Gastroesophageal sphincter (tissue), 4 donors: ENCODE measurements at regions not wholly inside any gene's neighbourhood (a gene's known extent, or its start where the extent isn't known, plus 50 kb on each side); places are given as distances from the start of the nearest gene placed in this dataset.
A peak's percentile ranks its signal among the peaks of the same experiment; 100 is the strongest.

Experiments used
- ATAC-seq: fragments of 150-250 bp; one replicate; pipeline ENCODE4 v1.9.1; 2016; ENCODE audit warnings: mild to moderate bottlenecking, moderate library complexity
- H3K27ac ChIP-seq, 4 donors: fragments of 200-600 bp; sonication (generic) in 3 of 4; 1 replicate in 3 of 4; 2 replicates in 1 of 4; pipeline ENCODE4 v1.5.1; 2016 to 2019
- H3K27me3 ChIP-seq: fragments of 200-600 bp; sonication (generic); one replicate; pipeline ENCODE4 v1.5.1; 2019
- H3K36me3 ChIP-seq, 2 donors: fragments of 200-600 bp; sonication (generic); one replicate each; pipeline ENCODE4 v1.5.1; 2019; ENCODE audit warnings: control low read depth in 1 of 2
- H3K4me1 ChIP-seq, 3 donors: fragments of 200-600 bp; sonication (generic); 1 replicate in 2 of 3; 2 replicates in 1 of 3; pipeline ENCODE4 v1.5.1; 2016 to 2019; ENCODE audit warnings: control low read depth in 2 of 3
- H3K4me3 ChIP-seq, 2 donors: fragments of 200-600 bp; sonication (generic); one replicate each; pipeline ENCODE4 v1.5.1; 2019; ENCODE audit warnings: mild to moderate bottlenecking in 1 of 2, moderate library complexity in 1 of 2
- H3K9me3 ChIP-seq, 3 donors: fragments of 200-600 bp; sonication (generic); one replicate each; pipeline ENCODE4 v1.5.1; 2017 to 2019; ENCODE audit warnings: control low read depth in 2 of 3
- CTCF ChIP-seq, 4 experiments: fragments of 200-600 bp in 2 of 4; fragments of 450-650 bp in 2 of 4; sonication (generic) in 1 of 4; IDR thresholded peaks; one replicate each; pipeline ENCODE4 v1.5.1; 2017 to 2019; ENCODE audit warnings: antibody characterized with exemption in 4 of 4, mild to moderate bottlenecking in 2 of 4, moderate library complexity in 2 of 4
- EP300 ChIP-seq: sonication (generic); formaldehyde crosslinking; IDR thresholded peaks from one replicate; pipeline ENCODE4 v1.6.1; 2017; ENCODE audit warnings: antibody characterized with exemption, mild to moderate bottlenecking
- POLR2A ChIP-seq, 2 donors: fragments of 450-650 bp; IDR thresholded peaks; one replicate each; pipeline ENCODE4 v1.6.1; 2017; ENCODE audit warnings: antibody characterized with exemption in 2 of 2, mild to moderate bottlenecking in 2 of 2, moderate library complexity in 1 of 2
- POLR2AphosphoS5 ChIP-seq: sonication (generic); formaldehyde crosslinking; IDR thresholded peaks from one replicate; pipeline ENCODE4 v1.6.1; 2017; ENCODE audit warnings: antibody characterized with exemption
- WGBS, 2 donors: methylation state at CpG; one replicate each; pipeline ENCODE4 v1.1.5; 2018; ENCODE audit warnings: low coverage in 1 of 2; 5-methylcytosine and 5-hydroxymethylcytosine counted together

- H3K4me3 ChIP-seq = no peak overlapping the region
- H3K9me3 ChIP-seq = no peaks in the 10 kb centered on the region
- H3K27me3 ChIP-seq = no peaks in the 10 kb centered on the region
- H3K36me3 ChIP-seq = no peaks in the 10 kb centered on the region
- peaks cover 0 to 70% (median 30%) of the 10 kb centered on the region in 3 donors for H3K4me1 ChIP-seq
- peak overlapping the region; percentile 27 to 93 (median 87) for H3K27ac ChIP-seq
- peak; percentile 26 for ATAC-seq
- WGBS, 2 donors = 0 to 24% methylated on average over 3 to 8 of the region's 12 CpGs
- TF ChIP-seq EP300 (no peak), POLR2AphosphoS5 (peak; percentile 38), CTCF (IDR thresholded peaks at IDR 0.05) (peak in 3 of 4 experiments; percentile 23 to 53 (median 24))
These were observed 84.0 kb upstream of the NEURL1B start for GRCh38 chr5:172556971-172557461.

- H3K27ac ChIP-seq = peak overlapping the region; percentile 27 to 93 (median 87)
- H3K36me3 ChIP-seq = no peaks in the 10 kb centered on the region
- no peak for ATAC-seq
- no peaks in the 10 kb centered on the region for H3K27me3 ChIP-seq
- 89% methylated on average over 2 of the region's 3 CpGs; no CpG with 5 or more reads in 1 of the 2 donors for WGBS, 2 donors
- peaks cover 0 to 71% (median 30%) of the 10 kb centered on the region in 3 donors for H3K4me1 ChIP-seq
- H3K4me3 ChIP-seq = no peak overlapping the region
- TF ChIP-seq POLR2AphosphoS5 (peak; percentile 6), POLR2A (IDR thresholded peaks at IDR 0.05) (no peak), CTCF (IDR thresholded peaks at IDR 0.05) (no peak), EP300 (no peak)
- no peaks in the 10 kb centered on the region for H3K9me3 ChIP-seq
These were observed 84.8 kb upstream of the NEURL1B start for GRCh38 chr5:172556262-172556661.

GRCh38 chr5:172554562-172554961 is 86.5 kb upstream of the NEURL1B start:
- Histone ChIP-seq H3K4me1 (peaks cover 0 to 80% (median 30%) of the 10 kb centered on the region in 3 donors), H3K27me3 (no peaks in the 10 kb centered on the region), H3K9me3 (no peaks in the 10 kb centered on the region), H3K27ac (peak overlapping the region in 3 of 4 donors; percentile 87 to 93 (median 87)), H3K4me3 (no peak overlapping the region), H3K36me3 (no peaks in the 10 kb centered on the region)
- peak; percentile 39 for TF ChIP-seq POLR2AphosphoS5
- no peak for TF ChIP-seq EP300
- WGBS, 2 donors = 19 to 30% methylated on average over 3 to 11 of the region's 14 CpGs
- no peak for ATAC-seq

- peak overlapping the region; percentile 30 to 93 (median 87) for H3K27ac ChIP-seq
- WGBS, 2 donors = 0 to 29% methylated on average over 3 of the region's 3 CpGs
- H3K4me3 ChIP-seq = no peak overlapping the region
- no peaks in the 10 kb centered on the region for H3K27me3 ChIP-seq
- H3K9me3 ChIP-seq = no peaks in the 10 kb centered on the region
- H3K36me3 ChIP-seq = no peaks in the 10 kb centered on the region
- ATAC-seq = no peak
- no peak for TF ChIP-seq POLR2AphosphoS5
- no peak for TF ChIP-seq EP300
- no peak for TF ChIP-seq CTCF (IDR thresholded peaks at IDR 0.05)
- no peak for TF ChIP-seq POLR2A (IDR thresholded peaks at IDR 0.05)
- peaks cover 0 to 80% (median 30%) of the 10 kb centered on the region in 3 donors for H3K4me1 ChIP-seq
These were observed 87.2 kb upstream of the NEURL1B start for GRCh38 chr5:172553903-172554302.

GRCh38 chr5:172553167-172553566 is 87.9 kb upstream of the NEURL1B start:
- Histone ChIP-seq H3K4me3 (no peak overlapping the region), H3K27ac (peak overlapping the region in 3 of 4 donors; percentile 87 to 93 (median 87)), H3K4me1 (peaks cover 0 to 80% (median 23%) of the 10 kb centered on the region in 3 donors), H3K9me3 (no peaks in the 10 kb centered on the region), H3K27me3 (no peaks in the 10 kb centered on the region), H3K36me3 (no peaks in the 10 kb centered on the region)
- 83 to 100% methylated on average over 1 to 2 of the region's 2 CpGs for WGBS, 2 donors
- TF ChIP-seq POLR2AphosphoS5 (no peak), EP300 (no peak), POLR2A (IDR thresholded peaks at IDR 0.05) (no peak), CTCF (IDR thresholded peaks at IDR 0.05) (no peak)
- ATAC-seq = no peak
